HG03558 (cell line): ENCODE measurements at regions not wholly inside any gene's neighbourhood (a gene's known extent, or its start where the extent isn't known, plus 50 kb on each side); places are given as distances from the start of the nearest gene placed in this dataset.

Source experiments
- ATAC-seq: cut with Tn5 transposase; IDR thresholded peaks from one replicate; pipeline ENCODE4 v1.9.1; 2021; ENCODE audit warnings: moderate number of reproducible peaks; ENCODE audit not compliant: unreplicated experiment; ENCODE audit errors: extremely low read depth

DNA sequence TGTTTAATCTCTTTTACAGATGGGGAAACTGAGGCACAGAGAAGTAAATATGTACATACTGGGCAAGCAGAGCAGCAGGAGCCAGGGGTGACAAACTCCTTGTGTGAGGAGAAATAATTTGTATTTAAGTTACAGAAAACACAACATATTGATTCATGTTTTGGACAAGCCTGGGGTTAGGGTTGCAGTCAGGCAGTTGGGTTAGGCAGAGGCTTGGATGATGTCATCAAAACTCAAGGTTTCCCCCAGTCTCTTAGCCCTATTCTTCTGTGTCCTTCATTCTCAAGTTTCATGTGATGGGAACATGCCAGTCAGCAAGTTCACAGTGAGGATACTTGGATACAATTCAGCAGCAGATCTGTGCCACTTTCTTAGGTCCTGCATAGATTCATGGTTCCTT is 181.4 kb downstream of the CXCL12 start:
- ATAC-seq, result no peak

DNA sequence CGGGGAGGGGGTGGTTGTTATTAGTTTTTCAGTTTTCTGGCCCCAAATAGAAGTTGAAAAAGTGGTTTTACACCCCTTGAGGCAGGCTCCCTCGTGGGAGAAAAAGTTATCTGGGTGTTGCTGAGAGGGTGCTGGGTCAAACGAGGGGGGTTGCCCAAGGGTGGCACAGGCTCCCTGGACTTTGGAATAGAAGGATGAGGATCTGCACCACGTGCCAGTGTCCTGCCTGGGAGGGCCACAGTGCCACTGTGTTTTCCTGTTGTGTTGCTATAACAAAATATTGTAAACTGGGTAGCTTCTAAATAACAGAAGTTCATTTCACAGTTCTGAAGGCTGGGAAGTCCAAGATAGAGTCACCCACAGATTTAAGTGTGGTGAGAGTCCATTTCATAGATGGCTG is 181.9 kb downstream of the CXCL12 start:
- ATAC-seq, result no peak

DNA sequence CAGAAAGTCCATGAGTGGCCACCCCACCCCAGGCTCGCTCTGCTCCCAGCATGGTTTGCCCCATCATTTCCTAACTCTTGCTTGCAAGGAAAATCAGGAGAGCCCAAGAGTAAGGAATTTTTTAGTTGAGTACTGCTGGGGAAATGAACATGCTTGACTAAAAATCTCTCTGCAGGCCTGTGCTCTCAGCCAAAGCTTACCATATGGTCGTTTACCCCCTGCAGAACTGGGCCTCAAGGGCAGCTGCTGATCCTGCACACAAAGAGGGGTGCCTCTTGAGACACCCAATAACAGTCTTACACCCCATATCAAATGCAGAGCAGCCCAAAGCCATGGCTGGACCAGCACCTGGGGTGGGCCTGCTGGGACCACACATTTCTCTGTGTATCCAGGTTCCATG is 183.2 kb downstream of the CXCL12 start:
- ATAC-seq, result no peak

DNA sequence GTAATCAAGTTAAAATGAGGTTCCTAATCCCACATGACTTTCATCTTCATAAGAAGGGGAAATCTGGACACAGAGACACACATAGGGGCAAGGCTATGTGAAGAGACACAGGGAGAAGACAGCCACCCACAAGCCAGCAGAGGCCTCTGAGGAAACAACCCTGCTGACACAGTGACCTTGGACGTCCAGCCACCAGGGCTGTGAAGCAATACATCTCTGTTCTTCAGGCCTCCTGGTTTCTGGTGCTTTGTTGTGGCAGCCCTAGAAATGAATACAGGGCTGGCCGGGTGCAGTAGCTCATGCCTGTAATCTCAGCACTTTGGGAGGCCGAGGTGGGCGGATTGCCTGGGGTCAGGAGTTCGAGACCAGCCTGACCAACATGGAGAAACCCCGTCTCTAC is 183.9 kb downstream of the CXCL12 start:
- no peak for ATAC-seq

DNA sequence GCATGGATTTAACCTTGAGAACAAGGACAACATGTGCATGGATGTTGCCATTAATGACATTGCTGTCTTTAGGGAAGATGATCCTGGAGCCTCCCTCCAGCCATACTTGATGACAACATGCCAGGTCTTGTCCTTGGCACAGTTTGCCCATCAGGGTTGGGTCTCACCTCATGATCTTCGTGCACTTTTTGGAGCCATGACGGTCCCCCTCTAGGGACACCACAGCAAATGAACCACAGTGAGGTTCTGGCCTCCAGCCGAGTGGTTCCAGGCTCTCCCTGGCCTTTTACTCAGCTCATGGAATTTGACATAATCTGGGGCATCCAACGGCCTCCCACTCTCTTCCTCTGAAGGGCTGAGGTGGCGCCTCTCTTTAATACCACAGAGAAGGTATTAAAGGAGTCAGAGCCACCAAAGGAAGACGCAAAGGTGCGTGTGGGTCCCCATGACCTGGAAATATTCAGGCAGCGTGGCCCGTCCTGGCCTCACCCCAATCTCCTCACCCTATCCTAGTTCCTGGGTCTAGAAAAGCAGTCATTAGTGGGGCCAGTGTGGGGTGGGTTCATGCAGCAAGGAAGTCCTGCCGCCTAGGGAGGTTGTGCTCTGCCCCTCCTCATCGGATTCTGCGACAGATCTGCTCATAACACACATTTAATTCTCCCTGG is 184.8 kb downstream of the CXCL12 start:
- ATAC-seq, result no peak

DNA sequence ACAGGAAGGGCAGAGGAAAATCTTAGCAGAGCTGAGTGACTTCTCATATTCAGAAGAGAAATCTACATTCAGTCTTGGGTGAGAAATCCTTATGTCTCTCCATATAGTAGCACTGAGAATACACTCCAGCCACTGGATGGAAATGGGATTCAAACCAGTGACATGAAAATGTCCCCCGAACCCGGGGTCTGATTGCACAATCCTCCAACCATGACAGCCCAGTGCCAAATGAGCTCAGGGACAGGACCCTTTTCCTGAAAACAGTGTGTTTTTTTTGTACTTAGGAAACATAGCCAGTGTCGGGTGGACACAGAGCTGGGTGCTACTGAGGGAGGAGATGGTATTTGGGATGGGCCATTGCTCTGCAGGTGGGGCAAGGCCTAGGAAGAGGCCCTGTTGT is 185.6 kb downstream of the CXCL12 start:
- no peak for ATAC-seq

DNA sequence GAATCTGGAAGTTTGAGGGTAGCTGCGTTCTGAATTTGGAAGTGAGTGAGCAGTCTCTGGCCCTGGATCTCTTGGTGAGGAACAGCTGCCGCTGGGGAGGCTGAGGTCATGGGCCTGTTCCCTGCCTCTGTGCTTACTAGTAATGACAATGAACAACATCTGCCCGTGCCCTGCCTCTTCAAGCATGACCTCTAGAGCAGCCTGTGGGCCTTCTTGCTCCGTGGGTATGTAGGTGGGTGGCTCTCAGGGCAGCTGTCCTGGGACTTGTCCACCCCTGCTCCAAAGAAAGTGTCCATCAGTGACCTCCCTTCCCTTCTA is 186.2 kb downstream of the CXCL12 start:
- ATAC-seq, result no peak

DNA sequence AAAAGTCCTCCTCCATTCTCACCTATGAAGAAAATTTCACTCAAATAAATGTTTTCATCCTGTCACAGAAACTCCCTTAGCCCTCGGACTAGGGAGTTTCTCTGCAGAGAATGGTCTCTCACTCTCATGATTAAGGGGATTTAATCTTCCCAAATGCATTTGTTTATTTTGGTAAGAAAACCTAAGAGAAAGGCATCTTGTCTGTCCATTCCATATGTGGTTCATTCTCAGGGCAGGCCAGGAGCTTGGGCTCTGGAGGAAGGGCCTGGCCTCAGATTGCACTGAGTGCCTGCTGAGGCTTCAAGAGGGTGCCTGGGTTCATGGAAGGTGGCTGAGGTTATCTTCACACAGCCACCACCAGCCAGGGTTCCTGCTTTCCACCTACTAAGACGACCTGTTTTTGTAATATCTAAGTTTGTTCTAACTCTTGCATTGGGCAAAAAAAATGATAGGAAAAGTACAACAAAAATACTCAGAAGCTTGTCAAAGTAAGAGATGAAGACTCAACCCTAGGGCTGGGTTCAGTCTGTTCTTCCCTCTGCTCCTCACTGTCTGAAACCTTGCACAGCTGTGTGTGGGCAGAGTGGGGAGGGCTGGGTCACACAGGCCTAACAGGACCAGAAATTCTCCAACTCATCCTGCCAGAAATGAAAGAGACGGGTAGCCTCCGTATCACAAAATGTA is 186.7 kb downstream of the CXCL12 start:
- no peak for ATAC-seq

DNA sequence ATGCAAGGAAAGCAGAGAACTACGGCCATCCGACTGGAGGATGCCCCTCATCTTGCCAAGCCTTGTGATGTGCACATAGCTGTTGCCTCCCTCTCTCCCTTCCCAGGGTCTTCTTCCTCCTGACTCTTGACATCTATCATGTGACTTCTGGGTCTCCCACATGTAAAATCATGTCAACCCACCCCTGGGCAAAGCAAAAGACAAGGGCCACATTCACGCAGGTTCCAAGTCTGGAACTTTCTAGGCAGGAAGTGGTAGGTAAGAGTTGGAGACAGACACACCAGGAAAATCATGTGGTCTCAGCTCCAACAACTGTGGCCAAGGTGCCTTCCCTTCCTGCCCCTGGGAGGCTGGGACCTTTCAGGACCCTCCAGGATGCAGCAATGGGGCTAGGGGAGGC is 187.3 kb downstream of the CXCL12 start:
- no peak for ATAC-seq

DNA sequence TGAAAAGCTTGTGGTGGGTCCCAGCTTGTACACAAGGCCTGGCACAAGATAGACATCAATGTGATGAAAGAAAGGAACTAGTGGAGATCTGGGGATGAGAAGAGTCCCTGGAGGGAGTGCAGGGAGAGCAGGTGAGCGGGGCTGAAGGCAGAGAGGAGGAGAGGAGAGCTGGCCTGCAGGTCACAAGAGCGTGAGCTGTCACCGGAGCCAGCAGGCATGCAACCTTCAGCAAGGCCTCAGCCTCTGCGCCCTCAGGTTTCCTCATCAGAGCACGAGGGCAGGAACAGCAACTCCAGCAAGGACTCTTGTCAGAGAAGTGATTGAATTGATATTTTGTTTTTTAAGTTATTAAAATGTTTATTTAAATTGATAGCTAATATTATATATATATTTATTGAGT is 188.6 kb downstream of the CXCL12 start:
- no peak for ATAC-seq

DNA sequence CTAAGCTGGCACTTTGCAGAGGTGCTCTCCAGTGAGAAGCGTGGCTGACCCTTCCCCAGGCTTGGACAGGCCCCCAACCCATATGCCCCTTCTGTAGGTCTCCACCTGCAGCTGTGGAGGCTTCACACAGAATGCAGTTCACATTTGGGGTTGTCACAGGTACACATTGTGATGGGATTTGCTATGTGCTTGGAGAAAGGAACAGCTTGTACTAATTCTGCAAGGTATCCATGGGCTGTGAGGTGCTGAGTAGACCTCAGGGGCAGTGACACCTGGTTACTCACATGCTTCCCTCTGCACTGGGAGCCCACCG is 188.9 kb downstream of the CXCL12 start:
- ATAC-seq, result no peak

DNA sequence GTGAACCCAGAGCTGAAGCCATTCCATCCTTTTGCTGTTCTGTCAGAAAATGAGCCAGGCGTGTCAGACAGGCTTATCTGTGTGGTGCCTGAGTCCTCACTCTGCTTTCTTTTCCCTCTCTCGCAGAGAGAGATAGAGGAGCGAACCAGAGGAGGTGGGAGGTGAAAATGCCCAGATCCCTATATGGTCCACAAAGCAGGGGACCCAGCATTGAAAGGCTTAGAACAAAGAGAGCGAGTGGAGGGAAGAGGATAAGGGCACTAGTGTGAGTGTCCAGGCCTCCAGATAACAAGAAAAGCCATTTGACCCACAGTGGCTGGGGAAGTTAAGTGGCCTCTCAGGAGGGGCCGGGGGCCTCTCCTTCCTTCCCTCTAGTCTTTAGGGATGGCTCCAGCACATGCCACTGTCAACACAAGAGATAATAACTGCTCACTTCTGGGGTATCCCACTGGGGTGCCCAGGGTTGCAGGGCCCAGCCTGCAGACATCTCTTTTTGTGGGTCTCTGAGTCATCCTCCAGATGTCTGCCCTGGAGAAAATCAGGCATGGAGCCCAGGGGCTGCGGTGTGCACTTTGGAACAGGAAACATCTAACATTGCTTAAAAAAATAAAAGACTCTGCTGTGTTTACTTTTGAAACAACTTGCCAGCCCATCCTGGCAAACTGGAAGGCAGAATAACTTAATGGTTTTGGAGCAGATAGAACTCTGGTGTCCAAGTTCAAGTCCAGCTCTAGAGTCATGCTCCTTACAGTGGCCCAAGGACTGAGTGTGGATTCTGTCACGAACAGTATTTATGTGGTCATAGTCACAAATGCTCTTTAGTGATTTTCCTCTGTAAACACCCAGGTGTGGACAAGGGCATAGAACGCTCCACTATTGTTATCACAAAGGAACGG is 189.5 kb downstream of the CXCL12 start:
- ATAC-seq, result no peak

DNA sequence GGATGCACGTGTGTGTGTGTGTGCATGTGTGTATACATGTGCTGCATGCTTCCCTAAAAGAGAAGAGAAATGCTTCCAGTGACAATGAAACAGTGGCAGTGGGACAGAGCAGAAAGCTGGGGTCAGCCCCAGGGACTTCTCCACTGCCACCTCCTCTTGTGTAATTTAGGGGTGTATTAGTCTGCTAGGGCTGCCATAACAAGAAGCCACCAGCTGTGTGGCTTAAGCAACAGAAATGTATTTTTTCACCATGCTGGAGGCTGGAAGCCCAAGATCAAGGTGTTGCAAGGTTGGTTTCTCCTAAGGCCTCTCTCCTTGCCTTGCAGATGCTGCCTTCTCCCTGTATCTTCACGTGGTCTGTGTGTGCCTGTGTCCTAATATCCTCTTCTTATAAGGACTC is 190.5 kb downstream of the CXCL12 start:
- ATAC-seq, result no peak

DNA sequence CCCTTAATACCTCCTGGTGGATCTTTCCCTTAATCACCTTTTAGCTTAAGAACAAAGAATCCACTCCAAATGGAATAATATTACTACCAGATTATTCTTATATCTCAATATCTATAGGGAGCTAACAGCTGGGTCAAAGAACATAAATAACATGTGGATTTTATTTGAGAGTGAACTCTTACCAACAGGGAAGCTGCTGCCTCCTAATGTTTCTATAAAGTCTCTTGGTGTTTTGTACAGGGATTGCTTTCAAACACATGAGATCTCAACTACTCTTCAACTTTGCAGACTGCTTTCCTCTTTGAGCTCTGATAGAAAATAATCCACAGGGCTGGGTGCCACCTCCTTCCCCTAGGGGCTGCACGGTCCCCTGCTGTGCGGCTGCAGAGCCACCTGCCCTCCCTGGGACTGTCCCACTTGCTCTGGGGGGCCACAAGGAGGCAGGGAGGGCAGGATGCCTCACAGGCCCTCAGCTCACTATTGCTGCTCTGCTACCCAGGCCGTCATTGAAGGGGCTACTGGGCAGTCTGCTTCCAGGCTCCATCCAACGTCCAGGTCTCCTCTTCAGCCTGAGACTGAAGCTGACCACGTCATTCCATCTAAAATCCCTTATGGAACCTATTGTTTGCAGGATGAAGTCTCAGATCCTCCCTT is 191.2 kb downstream of the CXCL12 start:
- no peak for ATAC-seq

DNA sequence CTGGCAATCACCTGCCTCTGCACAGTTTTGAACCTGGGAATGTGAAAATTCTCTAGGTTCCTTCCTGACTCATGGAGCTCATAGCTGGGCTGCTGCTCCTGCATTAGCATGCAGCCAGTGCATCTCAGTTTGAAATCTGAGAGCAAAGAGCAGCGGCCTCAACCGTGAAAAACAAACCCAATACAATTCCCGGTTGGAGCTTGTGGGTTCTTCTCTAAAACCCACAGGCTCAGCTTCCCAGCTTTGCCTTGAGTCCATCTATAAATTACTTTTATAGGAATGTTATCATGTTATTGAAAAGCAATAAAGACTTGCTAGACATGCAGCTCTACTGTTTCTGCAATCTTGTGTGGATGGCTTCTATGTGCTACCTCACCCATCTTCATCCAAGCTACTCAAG is 191.7 kb downstream of the CXCL12 start:
- ATAC-seq, result no peak

DNA sequence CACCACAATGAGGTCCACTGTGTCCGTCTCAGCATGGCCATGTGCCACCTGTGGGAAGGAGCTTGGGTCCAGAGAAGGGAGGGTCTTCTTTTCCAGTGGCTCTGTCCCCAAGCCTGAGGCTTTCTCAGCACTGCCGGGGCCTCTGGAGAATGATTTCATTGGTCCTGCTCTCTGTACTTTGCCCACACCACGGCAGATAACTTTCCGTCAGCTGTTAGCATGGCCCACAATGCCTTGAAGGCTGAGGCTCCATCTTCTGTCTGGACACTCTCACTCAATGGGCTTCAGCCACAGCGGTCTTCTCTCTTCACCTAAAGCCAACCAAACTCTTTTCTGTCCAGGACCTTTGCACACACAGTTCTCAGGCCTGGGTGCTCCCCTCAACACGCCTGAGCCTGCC is 192.5 kb downstream of the CXCL12 start:
- no peak for ATAC-seq

DNA sequence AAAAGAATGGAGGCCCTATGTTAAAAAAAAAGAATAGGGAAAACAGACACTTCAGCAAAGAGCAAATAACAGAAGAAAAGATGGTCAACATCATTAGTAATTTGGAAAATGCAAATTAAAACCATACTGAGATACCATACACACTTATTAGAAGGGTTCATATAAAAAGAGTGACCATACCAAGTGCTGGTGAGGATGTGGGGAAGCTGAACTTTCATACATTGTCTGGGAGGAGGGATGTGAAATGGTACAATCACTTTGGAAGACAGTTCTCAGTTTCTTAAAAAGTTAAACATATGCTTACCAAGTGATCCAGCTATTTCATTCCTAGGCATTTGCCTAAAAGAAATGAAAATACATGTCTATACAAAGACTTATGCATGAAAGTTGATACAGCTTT is 194.4 kb downstream of the CXCL12 start:
- no peak for ATAC-seq

DNA sequence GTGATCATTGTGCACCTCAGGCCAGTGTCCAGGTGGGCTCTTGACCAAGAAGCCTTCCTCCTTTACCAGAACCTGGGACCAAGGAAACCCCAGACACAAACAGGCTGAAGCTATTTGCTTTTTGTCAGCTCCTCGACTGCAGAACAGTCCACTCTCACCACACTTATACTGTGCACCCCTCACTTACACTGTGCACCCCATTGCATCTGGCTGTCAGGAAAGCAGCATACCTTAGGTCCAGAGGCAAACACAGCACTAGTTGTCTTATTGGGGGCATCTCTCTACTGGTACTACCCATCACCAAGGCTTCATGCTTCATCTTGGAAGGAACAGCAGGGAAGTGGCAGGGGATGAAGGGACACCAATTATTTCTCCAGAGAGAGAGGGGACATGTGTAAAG is 198.1 kb downstream of the CXCL12 start:
- no peak for ATAC-seq

DNA sequence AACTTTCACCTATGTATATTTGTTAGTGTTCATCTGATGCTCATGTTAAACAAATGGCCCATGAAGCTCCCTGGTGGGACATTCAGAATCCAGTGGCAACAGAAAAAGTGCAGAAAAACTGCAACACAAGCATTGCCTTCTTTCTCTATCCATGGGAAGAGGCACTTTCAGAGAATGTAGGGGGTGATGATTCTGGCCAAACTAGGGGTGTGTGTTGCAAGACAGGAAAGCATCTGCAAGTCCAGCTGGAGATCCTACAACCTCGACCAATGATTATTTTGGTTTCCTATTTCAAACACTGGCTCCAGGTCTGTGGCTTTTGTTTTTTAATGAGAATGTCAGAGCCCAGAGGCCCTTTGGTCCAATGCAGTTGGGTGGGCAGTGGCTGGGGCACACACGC is 198.7 kb downstream of the CXCL12 start:
- ATAC-seq, result no peak

DNA sequence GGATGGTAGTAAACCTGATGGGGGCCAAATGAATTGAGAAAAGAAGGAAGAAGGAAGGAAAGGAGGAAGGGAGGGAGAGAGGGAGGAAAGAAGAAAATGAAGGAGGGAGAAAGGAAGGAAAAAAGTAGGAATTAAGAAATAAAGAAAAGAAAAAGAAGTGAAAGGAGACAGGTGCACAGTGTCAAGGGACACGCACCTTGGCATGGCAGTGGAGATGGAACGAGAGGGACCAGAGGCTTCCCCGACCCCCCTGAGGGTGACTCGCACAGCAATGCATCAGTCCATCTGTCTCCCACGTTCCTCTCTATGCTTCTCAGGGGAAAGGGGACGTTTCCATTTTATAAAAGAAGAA is 199.6 kb downstream of the CXCL12 start:
- ATAC-seq, result no peak

DNA sequence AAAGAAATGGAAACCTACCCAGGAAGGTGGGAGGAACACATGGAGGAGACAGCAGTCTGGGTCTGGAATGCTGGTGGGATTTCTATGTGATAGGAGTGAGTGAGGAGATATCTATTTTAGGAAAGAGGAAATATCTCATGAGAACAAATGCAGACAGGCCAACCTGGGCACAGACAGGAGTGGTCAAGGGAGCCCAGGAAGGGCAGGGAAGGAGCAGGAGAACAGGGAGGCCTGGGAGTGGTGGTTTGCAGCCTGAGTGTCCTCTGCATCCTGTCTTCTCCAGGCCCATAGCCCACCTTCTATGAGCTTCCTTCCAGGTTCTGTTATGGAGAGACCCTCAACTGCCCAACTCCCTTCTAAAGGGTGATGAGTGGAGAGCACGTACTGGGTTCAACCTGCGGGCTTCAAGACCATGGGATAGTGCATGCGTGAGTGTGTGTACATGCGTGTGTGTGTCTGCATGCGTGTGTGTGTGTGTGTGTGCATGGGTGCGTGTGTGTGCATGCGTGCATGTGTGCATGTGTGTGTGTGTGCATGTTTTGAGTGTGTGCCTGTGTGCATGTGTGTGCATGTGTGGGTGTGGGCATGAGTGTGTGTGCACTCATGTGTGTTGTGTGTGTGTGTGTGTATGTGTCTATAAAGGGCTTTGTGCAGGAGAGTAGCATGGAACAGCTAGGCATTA is 200.1 kb downstream of the CXCL12 start:
- no peak for ATAC-seq
